HG02870 (cell line): ENCODE measurements at regions not wholly inside any gene's neighbourhood (a gene's known extent, or its start where the extent isn't known, plus 50 kb on each side); places are given as distances from the start of the nearest gene placed in this dataset.
A peak's percentile ranks its signal among the peaks of the same experiment; 100 is the strongest.

ENCODE experiments used
- ATAC-seq: cut with Tn5 transposase; IDR thresholded peaks from one replicate; pipeline ENCODE4 v1.9.1; 2021; ENCODE audit warnings: mild to moderate bottlenecking, moderate library complexity; ENCODE audit not compliant: unreplicated experiment

DNA sequence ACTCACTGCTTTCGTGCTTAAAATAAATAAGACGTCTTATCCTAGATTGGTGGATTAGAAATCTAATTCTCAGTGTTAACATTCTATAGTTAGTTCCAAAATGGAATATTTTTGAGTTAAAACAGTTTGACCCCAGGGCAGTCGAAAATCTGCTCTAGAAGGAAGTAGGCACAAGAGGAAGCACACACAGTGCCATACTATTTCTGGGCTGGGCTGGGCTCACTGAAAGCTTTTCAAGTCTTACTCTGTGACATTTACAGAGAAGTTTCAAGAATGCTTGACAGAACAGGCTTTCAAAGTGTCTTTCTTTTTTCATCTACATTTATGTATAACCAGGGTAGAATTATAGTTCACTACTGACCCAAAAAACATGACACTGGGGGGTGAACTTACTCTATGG lies 209.8 kb downstream of the SOD2 start:
- ATAC-seq = no peak

DNA sequence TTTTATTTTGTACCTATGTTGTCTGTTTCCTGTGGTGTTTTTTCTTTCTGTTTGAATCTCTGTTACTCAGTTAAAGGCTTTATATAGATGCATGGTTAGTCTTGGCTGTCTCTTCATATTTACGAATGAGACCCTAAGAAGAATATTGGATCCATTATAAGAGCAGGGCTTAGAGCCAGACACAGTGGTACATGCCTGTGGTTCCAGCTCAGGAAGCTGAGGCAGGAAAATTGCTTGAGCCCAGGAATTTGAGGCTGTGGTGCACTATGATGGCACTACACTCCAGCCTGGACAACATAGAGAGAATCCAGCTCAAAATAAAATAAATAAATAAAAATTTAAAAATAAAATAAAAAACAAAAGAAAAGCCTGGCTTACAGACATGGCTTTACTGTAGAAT lies 211.1 kb downstream of the SOD2 start:
- no peak for ATAC-seq

DNA sequence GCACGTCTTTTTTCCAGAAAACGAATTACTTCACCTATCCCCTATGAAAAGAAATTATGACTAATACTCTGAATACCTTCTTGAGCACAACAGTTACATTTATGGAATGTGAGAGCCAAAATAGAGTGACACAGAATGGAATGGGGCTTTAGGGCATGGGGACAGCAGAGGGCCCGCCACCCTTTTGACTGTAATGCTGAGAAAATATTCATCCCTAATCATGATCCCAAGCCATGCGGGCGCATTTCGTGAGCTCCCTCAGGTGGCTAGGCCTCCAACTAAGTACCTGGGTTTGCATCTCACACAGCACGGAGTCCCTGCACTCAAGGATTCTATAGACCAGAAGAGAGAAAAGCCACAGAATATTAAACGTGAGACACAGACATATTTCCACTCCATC lies 212.6 kb downstream of the SOD2 start:
- no peak for ATAC-seq

DNA sequence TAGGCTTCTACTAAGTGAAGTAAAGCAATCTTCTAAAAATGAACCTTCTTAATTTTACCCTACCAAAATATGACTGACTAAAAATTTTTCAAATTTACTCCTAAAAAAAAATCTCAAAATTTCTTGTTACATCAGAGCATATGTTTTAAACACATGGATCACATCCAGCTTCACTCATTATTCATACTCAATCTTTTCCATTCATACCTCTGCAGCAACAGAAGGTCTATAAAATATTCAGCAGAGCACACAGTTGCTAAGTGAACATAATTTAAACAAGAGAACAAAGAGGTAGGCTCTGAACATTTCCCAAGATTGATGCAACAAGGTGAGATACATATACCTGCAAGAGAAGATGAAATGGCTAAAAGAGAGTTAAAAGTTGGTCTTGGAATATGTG lies 213.9 kb downstream of the SOD2 start:
- no peak for ATAC-seq

DNA sequence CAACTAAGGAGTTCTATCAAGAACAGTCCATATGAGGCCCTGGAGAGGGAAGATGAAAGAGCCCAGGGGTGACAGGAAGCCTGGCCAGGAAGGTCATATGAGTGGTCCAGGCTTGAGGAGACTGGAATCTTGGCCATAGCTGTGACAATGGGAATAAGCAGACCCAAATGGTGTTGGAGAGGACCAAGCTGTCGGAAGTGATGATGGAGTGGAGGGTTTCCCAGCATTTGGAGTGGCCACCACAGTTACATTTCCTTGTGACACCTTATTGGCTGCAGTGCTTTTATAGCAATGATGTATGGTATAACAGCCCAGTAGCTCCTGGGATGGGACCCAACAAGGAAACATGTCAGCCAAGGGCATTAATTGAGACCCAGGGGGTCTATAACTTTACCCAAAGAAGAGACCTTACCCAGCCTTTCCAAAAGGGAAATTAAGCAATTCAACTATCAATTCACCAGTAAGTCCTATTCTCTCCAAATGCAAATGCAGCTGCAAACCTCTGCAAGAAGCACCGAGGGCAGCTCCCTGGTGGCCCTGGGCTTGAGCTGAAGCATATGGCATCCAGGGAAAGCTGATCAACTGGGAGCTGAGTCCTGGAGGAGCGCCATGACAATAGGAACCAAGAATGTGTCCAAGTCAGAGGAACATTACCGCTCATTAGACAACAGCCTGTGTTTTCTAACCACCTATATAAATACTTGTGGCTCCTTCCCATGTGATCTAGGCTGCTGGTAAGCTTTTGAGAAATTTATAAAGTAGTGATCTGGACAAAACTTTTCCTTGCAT lies 219.4 kb downstream of the SOD2 start:
- no peak for ATAC-seq

DNA sequence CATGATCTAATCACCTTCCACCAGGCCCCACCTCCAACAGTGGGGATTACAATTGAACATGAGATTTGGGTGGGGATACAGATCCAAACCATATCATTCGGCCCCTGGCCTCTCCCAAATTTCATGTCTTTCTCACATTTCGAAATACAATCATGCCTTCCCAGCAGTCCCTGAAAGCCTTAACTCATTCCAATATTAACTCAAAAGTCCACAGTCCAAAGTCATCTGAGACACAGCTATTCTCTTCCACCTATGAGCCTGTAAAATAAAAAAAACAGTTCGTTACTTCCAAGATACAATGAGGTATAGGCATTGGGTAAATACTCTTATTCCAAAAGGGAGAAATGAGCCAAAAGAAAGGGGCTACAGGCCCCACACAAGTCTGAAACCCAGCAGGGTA lies 222.6 kb downstream of the SOD2 start:
- ATAC-seq = no peak

DNA sequence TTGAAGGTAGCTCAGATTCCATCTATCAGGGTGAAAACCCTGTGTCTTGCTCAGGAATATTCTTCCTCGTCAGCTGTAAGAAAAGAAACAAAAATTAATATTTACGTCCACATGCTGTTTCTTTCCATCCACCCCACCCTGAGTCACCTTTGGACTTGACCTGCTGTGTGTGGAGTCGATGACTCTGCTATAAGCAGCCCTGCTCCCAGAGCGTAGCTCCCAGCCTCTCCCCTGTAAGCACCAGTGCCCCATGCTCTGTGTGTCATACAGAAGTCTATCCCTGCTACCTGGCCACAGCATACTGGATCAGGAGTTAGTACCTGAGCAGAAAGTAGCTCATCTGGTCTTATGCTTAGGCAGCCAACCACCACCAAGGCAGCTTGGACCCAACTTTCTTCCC lies 223.6 kb downstream of the SOD2 start:
- no peak for ATAC-seq

DNA sequence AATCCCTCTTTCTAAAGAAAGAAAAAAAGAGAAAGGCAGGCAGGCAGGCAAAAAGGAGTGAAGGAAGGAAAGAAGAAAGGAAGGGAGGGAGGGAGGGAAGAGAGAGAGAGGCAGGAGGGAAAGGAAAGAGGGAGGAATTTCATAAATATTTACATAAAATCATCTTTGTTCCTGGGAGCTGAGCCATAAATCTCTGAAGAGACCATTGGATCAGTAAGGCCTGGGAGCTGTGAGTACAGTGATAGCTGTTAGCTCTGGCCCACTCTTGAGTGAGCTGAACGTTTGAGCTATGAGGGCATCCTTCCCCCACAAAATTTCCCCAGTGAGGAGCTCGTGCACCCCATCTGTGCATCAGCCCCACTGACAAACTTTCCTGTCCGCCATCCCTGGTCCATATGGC lies 224.0 kb downstream of the SOD2 start:
- no peak for ATAC-seq

DNA sequence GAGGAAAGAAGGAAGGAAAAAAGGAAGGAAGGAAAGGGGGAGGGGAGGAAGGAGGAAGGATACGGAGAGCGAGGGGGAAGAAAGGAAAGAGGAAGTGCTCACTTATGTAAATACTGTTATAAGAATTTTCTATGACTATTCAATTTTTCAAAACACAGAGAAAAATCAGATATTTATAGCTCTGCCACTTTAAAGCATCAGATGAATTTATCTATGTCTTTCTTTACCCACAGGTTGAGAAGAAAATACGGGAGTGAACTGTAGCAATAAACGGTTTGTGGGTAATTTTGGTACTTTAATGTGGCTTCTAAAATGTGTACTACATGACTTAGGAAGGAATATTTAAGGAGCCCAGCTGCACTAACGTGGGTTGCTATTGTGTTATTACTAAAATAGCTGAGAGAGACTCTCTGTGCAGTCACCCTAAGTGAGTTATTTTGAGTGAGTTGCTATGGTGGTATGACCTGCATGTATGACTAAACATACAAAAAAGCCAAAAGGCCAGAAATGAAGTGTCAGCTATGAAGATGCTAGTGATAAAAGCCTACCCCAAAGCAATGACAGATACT lies 225.5 kb downstream of the SOD2 start:
- peak; percentile 93 for ATAC-seq

DNA sequence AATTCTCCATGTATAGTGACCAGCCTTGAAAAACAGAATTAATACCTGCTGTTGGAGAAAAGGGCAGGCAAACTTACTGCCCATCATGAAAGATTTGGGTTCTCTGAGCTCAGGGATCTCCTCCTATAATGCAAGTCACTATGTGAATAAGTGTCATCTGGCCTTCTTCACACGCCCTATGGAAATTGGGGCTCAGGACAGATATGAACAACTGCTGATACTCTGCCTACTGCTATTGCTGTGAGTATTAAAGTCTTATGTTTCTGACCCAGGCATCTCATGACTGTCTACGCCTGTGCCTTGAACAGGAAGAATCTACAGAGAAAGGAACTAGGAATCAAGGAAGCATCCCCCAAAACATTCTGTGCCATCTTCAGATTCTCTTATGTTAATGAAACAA lies 226.1 kb downstream of the SOD2 start:
- ATAC-seq = no peak

DNA sequence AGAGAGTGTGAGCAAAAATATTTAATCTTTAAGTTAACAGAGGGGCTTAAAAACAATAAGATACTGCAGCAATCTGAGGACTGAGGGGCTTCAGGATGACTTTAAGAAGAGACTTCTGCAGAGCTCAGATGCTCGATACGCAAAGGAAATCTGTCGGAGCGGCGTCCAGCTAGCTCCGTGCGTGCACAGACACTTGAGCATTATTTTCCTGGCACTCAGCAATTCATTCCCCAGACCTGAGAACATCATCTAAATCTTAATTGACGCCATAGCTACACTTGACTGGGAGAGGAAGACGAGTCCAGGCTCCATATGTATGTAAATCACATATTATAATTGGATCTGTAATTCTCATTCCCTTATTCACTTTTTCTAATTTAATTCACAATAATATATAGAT lies 228.2 kb downstream of the SOD2 start:
- no peak for ATAC-seq

DNA sequence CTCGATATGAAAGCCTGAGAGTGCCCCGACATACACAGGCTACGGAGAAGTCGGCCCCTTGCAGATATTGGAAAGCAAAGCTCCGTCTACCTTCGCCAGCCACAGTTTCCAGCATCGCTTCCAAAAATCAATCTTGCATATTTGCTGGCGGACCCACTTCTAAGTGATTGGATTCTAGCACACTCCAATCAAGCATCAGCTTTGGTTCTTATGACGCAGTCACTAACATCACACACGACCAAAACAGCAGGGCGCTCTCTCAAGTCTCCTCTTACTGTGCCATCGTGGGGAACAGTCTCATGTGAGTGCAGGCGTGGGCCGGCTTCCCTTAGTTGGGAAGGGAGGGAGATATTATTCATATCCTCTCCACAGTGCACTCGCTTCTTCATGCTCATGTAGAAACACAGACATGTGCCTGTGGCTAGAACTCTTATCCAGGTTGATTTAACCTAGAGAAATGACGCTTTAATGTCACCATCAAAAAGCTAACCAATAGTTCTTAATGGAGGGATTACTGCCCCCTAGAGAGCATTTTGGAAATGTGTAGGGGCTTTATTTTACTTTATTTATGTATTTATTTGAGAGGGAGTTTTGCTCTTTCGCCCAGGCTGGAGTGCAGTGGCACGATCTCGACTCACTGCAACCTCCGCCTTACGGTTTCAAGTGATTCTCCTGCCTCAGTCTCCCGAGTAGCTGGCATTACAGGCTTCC lies 229.8 kb downstream of the SOD2 start:
- no peak for ATAC-seq

DNA sequence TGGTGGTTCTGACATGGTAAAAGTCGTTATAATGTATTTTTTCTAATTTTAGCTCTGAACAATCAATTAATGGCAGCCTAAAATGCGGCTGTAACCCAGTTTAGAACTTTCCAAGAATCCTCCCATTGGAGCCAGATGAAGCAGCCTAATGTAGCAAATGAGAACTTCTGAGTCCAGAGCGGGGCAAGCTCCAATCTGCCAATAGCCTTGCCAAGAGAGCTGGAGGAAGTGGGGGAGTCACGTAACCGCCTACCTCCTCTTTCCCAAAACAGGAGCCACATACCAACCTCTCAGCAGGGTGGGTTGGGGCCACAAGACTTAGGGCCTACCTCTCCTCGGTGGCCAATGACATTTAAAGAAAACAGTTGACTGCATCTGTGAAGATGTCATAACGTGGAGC lies 230.6 kb downstream of the SOD2 start:
- ATAC-seq = no peak

DNA sequence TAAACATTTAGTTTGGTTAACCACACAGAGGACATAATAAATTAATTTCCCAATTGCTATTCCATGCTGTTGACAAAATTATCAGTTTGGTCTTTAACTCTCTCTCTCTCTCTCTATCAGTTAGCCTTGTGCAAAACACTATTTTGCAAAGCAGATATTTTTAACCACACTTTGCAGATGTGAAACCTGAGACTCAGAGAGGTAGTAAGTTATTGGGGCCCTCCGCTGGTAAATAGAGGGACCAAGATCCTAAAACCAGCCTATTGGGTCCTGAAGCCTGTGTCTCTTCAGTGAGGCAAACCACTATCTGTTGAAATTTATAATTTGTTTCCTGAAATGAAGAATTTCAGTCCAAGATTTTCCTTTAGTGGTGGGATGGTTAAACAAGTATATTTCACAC lies 231.0 kb downstream of the SOD2 start:
- ATAC-seq = peak; percentile 98

DNA sequence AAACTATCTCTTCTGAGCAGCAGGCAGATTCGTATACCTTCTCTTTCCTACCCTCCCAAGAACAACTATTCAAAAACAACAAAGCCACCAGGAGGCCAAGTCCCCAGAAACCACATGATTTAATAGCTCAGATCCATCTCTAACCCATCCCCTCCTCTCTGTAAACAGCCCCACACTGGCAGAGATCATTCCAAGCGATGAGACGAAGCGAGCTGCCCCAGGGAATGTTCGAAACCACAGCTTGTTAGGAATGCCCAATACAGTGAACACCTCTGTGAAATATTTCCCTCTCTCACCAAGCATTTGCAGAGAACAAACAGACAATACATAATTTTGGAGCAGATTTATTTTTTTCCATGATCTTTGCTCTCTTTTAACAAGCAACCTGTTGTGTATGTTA lies 231.8 kb downstream of the SOD2 start:
- ATAC-seq = no peak

DNA sequence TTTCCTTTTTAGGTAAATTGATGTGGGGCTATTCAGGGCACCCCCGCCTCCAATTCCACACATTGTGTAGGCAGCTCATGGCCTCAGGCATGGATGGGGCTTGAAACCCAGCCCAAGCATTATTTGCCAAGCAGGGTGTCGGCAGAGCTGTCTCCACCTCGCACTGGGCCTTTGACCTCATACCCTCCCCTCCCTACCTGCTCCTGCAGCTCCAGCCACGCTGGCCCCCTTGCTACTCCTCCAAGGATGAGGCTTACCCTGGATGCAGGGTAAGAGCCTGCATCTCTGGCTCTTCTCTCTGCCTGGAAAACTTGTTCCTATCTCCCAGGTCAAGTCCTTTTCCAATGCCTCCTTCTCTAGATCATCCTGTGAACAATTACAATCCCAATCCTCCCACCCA lies 232.6 kb downstream of the SOD2 start:
- ATAC-seq = no peak

DNA sequence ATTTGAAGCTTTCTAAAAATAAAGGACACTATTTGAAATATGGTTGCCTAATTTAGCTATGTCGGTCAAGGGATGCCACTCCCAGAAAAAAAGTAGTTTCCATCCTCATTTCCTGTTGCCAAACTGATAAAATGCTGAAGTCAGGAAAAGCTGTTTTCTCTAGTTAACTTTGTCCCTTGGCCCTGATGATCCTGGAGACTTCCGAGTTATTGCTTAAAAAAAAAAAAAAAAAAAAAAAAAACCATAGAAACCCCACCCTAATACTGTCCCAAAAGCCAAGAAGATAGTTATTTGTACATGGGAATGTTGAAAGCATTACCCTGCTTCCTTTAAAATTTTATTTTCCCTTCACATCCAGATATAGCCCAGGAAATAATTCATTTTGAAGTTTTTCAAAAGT lies 236.7 kb downstream of the SOD2 start:
- no peak for ATAC-seq

DNA sequence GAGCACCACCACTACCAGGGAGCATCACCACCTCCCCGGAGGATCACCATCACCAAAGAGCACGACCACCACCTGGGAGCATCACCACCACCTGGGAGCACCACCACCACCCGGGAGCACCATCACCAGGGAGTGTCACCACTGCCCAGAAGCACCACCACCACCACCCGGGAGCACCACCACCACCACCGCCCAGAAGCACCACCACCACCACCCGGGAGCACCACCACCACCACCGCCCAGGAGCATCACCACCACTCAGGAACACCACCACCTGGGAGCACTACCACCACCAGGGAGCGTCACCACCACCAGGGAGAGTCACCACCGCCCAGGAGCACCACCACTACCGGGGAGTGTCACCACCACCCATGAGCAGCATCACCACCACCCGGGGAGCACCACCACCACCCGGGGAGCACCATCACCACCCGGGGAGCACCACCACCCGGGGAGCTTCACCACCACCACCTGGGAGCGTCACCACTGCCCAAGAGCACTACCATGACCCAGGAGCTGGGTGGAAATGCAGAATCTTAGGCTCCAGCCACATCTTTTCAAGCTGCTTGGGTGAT lies 237.3 kb downstream of the SOD2 start:
- no peak for ATAC-seq

DNA sequence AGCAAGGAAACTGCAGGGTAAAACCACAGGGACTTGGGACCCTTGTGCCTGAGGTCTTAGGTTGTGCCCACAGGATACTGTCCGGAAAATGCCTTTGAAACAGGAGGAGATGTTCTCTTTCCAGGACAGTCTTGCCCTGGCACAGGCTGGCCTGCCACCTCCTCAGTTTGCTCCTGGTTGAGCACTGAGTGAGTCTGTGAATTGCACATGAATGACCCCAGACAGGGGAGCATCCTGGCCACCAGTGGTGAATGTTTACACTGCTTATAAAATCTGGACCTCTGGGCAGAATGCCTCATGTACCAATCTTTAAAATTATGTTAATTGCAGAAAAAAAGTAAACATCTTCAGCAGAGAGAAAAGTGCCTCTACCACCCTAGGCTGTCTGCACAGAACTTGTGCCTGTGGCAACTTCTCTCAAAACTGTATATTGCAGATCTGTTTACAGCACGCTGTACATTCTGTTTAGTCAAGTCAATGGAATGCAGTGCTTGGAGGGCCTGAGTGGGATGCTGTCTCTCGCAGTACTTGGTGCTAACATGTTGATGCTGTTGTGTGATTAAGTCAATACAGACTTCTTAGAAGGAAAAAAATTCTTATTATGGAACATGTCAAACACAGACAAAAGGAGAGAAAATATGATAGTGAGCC lies 242.1 kb downstream of the SOD2 start:
- ATAC-seq = no peak

DNA sequence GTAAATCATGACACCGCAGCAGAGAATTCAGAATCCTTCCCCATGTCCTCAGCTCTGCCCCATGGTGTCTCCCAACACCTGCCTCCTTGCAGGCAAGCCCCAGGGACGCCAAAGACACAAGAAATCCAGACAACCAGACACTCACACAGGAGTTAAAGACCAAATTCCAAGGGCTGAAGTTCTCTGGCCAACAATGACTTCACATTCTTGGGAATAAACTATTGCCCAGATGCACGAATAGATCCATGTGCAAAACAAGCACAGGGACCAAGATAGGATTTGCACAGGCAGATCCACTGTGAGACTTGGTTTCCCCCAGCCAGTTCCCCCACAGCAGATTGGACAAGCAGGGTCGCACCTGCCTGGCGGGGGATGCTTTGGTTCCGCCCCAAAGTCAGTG lies 246.7 kb downstream of the SOD2 start:
- no peak for ATAC-seq

DNA sequence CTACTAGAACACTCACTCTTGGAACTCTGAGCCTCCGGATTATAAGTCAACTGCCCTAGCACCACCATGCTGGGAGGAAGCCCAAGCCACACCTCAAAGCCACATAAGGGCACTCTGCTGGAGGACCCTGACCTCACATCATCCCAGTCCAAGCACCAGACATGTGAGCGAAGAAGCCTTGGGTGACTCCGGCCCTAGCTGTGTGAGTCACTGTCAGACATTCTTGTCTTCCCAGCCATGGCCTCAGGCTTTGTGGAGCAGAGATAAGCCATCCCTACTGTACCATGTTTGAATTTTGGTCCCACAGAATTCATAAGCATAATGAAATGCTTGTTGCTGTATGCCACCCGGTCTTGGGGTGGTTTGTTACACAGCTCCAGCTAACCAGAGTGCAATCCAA lies 247.7 kb downstream of the SOD2 start:
- no peak for ATAC-seq
